ENCODE measurements at regions not wholly inside any gene's neighbourhood (a gene's known extent, or its start where the extent isn't known, plus 50 kb on each side); places are given as distances from the start of the nearest gene placed in this dataset.

DNA sequence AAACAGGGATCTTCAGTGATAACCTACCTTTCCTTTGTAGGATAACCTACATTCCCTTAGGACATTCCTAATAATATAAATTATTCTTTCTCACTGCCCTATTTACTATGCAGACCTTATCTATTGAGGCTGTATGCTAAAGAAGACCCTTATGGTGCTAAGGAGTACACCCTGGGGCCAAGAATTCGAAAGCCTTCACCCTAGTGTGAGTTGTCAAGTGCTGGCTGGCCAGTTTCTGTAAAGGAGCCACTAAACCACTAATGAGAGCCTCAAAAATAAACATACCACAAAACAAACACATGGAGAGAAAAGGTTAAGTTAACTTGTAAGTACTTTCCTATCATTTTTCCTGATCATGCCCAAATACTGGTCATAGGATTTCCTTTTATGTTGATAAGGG lies 315.0 kb upstream of the CAMK1G start:
- Histone ChIP-seq H3K9me3 (no peaks in the 10 kb centered on the region), H3K36me3 (no peaks in the 10 kb centered on the region), H3K27ac (no peak overlapping the region), H3K4me1 (no peaks in the 10 kb centered on the region), H3K4me3 (no peak overlapping the region), H3K27me3 (ENCODE audit: low read depth) (no peaks in the 10 kb centered on the region)
- ATAC-seq (no peak), DNase-seq (no peak)
- no peak for TF ChIP-seq CTCF (IDR thresholded peaks at IDR 0.05)
- intact Hi-C loops (cut with DNase I), result no loop called here

DNA sequence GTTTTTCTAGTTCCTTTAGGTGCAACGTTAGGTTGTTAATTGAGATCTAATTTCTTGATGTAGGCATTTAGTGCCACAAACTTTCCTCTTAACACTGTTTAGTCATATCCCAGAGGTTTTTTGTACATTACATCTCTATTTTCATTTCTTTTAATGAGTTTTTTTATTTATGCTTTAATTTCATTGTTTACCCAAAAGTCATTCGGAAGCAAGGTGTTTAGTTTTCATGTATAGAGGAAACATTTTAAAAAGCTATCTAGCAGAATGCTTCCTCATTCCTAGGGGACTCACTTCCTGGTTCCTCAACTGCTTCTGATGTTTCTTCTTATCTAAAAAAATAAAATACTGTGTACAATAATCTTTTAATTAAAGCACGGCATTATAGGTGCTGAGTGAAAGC lies 307.2 kb upstream of the CAMK1G start:
- TF ChIP-seq CTCF (IDR thresholded peaks at IDR 0.05), result no peak
- Histone ChIP-seq H3K4me1 (no peaks in the 10 kb centered on the region), H3K27ac (no peak overlapping the region), H3K4me3 (no peak overlapping the region), H3K27me3 (ENCODE audit: low read depth) (no peaks in the 10 kb centered on the region), H3K9me3 (no peaks in the 10 kb centered on the region), H3K36me3 (no peaks in the 10 kb centered on the region)
- DNase-seq (no peak), ATAC-seq (no peak)
- intact Hi-C loops (cut with DNase I), result no loop called here

DNA sequence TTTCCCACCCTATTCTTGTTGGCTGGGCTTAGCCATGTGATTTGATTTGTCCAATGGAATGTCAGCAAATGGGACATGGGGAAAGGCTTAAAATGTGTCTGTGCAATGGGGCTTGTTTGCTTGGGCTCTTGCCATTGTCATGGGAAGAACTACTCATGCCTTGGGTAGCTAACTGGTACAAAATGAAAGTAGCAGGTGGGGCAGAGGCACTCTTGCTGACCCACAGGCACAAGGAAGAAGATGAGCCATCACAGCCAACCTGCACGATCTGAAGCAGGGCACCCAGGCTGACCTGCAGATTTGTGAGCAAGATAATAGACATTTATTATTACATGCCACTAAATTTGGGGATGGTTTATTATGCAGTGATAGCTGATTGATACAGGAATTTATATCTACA lies 305.9 kb upstream of the CAMK1G start:
- ATAC-seq (no peak), DNase-seq (no peak)
- Histone ChIP-seq H3K4me1 (no peaks in the 10 kb centered on the region), H3K9me3 (no peaks in the 10 kb centered on the region), H3K4me3 (no peak overlapping the region), H3K27me3 (ENCODE audit: low read depth) (no peaks in the 10 kb centered on the region), H3K36me3 (no peaks in the 10 kb centered on the region), H3K27ac (no peak overlapping the region)
- intact Hi-C loops (cut with DNase I), result no loop called here
- TF ChIP-seq CTCF (IDR thresholded peaks at IDR 0.05), result no peak

DNA sequence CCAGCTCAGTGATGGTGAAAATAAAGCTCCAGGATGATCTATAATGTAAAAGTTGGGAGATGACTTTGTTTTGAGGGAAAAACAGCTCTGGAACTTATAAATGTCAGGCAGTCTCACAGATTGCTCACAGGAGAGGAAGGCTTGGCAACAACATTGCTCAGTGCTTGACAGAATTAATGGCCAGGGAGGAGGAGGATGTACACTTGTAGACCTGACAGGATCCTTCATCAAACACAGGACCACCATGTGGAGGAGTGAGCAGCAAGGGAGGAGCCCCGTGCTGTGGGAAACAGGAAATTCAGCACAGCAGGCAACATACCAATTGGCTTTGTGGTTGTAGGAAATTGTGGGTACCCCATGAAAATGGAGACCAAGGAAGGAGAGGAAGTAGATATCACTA lies 291.8 kb upstream of the CAMK1G start:
- TF ChIP-seq CTCF (IDR thresholded peaks at IDR 0.05), result no peak
- Histone ChIP-seq H3K4me1 (no peaks in the 10 kb centered on the region), H3K9me3 (no peaks in the 10 kb centered on the region), H3K27me3 (ENCODE audit: low read depth) (no peaks in the 10 kb centered on the region), H3K36me3 (no peaks in the 10 kb centered on the region), H3K27ac (no peak overlapping the region), H3K4me3 (no peak overlapping the region)
- intact Hi-C loops (cut with DNase I), result no loop called here
- no peak for DNase-seq
- no peak for ATAC-seq

DNA sequence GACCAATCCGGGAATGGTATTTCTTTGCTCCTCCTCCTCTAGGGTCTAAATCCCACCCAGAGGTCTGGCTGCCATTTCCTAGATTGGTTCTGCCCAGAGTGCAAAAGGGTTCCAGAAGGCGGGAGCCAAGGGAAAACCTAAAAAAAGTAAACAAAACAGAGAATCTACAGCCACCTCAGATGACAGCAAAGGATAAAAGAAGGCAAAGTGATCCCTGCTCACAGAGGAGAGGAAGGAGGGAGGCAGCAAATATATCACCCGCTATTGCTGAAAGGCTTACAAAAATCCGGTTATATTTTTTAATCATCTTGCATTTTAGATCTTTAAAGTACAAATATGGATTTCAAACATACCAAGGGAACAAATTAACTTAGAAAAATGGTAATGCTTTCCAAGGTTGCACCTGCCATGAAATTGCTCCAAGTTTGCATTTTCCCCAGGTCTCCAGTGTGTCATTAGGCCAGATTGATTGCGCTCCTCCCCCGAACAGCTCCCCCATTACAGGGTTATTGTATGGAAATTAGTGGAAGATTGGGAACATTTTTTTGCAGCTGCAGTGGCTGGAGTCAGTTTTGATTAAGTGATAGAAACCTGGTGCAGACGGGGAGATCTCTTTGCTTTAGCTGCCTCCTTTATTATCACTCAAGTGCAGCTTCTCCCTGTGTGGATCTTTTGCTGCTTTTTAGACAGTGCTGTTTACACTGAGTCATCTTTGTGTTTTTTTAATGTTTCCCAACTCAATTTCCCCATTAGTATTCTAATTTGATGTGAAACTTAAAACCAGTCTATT lies 280.5 kb upstream of the CAMK1G start:
- TF ChIP-seq CTCF (IDR thresholded peaks at IDR 0.05), result no peak
- Histone ChIP-seq H3K27me3 (ENCODE audit: low read depth) (no peaks in the 10 kb centered on the region), H3K9me3 (no peaks in the 10 kb centered on the region), H3K27ac (no peak overlapping the region), H3K4me1 (no peaks in the 10 kb centered on the region), H3K36me3 (no peaks in the 10 kb centered on the region), H3K4me3 (no peak overlapping the region)
- ATAC-seq (no peak), DNase-seq (no peak)
- intact Hi-C loops (cut with DNase I), result no loop called here

Data from lower lobe of right lung (tissue), 2 donors.